HG02678 (cell line): ENCODE measurements at regions not wholly inside any gene's neighbourhood (a gene's known extent, or its start where the extent isn't known, plus 50 kb on each side); places are given as distances from the start of the nearest gene placed in this dataset.
"Not testable (repeated sequence)": the region's sequence is repeated elsewhere in the genome, so short reads cannot be mapped to it uniquely, and the experiment has no call there.

Source experiments
- ATAC-seq: cut with Tn5 transposase; IDR thresholded peaks from one replicate; pipeline ENCODE4 v1.9.1; 2021; ENCODE audit warnings: mild to moderate bottlenecking, moderate library complexity; ENCODE audit not compliant: unreplicated experiment

DNA sequence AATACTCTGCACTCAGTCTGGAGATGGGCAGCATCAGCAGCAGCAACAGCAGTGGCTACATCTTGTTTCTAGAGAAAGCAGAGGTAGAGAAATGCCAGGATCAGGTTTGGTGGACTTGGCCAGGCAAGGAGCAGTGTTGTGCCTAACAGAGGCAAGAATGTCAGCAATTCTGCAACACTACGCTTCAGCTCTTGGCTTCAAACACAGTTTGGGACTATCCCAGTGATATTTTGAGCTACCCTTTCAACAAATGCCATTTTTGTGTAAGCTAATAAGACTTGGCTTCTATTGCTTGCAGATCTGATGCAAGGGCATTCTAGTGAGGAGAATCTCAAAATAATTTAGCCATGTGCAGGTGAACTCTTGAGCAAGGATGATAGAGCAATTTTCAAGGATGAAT is 271.3 kb downstream of the PCDH20 start:
- ATAC-seq, result no peak

DNA sequence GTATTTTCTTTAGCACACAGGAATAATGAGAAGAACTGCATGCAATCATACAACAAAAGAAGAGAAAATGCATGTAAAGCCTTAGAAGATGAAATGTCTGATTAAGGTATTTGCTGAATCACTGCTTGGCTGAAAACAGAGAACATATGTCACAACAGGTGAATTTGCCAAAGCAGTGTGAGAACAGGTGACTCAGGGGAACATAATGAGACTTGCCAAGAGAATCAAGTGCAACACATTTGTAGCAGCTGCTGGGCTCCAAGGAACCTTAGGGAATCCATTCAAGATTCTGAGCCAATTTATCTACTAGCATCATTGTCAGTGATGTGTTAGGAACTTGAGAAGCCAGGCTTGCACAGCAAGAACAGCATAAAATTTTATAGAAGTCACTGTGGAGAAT is 273.1 kb downstream of the PCDH20 start:
- no peak for ATAC-seq

DNA sequence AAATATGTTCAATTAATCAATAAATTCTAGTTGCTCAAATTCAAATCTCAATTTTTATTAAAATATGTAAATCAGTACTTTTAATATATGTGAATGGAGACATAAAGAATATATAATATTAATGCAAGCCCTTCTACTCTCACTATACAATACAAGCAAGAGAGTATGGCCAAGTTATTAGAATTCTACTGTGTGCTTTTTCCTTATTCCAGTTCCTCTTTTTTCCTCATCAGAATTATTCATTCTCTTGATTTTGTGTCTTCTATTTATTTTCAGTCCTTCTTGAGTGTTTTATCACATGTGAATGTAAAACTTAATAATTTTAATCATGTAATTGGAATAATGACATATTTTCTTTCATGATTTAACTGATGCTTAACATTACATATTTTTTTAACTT is 276.8 kb downstream of the PCDH20 start:
- ATAC-seq, result no peak

DNA sequence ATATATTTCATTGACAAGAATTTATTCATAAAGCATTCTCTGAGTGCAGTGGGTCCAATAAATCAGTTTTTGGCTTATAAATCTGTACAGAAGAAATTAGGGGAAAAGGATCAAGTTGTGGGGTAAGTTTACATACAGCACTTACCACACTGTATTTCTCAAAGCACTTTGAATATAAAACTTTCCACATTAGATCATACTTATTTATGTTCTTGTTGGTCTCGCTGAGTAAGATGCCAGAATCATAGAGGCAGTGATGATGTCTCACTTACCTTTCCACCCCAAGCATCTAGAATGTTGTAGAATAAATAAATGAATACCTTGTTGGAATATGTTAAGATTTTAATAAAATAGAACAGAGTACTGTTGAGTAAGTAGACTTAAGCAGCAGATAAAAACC is 279.1 kb downstream of the PCDH20 start:
- ATAC-seq, result no peak

DNA sequence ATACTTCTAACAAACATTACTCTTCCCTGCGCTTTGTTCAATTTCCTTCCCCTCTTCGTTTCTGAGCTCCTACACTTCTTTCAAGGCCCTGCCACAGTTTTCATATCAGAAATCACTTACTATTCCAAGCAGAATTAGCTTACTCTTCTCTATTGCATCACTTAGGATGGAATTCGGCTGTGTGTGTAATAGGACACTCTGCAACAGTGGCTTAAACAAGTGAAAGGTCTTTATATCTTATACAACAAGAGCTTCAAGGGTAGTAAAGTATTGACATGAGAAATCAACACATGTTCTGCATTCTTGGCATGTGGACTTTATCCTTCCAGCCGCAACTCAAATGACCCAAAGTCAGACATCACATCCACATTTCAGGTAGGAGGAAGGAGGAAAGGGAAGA is 279.6 kb downstream of the PCDH20 start:
- no peak for ATAC-seq

DNA sequence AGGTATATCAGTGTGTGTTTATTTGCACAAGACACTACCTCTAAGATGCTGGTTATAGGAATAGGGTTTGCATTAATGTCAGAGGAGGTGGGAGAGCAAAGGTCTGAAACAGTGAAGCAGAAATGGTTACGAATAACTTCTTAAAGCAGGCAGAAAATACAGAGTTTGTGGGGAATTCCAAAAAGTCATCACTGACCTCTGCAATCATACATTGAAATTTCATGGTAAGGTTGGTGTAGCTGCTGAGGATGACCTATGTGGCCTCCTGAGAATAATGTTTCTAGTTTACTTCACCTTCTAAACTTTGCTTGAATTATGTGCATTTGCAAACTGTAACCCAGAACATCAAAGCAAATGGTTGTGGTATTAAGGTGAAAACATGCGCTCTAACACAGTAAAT is 280.1 kb downstream of the PCDH20 start:
- ATAC-seq, result no peak

DNA sequence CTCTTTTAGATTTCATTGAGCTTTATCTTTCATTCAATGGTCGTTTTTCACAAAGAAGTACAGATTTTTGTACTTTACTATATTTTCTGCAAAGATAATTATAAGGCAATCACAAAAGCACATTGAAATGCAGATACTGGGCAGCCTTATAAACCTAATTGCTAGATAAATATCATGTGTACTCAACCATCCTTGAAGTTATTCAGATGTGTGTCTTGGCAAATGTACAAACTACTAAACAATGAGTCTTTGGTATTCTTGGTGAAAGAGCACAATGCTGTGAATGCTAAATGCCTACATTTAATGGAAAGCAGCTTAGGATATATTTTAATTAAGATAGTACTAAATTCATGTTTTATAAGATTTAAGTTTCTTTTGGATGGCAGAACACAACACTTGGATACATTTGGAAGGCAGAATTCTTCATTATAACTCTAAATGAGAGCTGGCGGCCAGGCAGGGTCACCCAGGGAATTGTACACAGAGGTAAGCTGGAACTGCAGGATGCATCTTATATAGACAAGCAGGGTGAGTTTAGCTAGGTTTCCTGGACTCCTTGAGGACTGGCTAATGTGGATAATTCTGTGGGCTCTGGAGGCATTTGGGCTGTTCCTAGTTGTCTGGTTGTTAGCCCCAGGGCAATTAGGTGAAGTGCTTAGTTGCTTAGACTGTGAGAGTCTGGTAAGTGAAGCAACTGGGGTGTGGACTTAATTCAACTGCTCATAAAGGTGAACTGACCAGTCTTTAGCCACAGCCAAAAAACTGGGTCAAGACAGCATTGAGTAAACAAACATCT is 286.6 kb downstream of the PCDH20 start:
- ATAC-seq, result no peak

DNA sequence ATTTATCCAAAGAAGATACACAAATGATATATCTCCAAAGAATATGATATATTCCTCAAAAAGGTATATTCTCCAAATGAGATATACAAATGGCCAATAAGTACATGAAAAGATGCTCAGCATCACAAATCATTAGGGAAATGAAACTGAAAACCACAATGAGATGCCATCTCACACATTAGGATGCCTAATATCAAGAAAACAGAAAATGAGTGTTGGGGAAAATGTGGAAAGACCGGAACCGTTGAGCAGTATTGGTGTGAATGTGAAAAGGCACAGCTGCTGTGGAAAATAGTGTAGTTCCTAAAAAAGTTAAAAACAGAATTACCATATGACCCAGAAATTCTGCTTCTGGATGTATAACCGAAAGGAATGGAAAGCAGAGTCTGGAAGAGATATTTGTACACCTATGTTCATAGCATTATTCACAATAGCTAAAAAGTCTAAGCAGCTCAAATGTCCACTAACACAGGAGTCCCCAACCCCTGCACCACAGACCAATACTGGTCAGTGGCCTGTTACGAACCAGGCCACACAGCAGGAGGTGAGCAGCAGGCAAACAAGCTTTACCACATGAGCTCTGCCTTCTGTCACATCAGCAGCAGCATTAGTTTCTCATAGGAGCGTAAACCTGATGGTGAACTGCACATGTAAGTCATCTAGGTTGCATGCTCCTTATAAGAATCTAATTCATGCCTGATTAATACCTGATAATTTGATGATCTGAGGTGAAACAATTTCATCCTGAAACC is 291.9 kb downstream of the PCDH20 start:
- no peak for ATAC-seq

DNA sequence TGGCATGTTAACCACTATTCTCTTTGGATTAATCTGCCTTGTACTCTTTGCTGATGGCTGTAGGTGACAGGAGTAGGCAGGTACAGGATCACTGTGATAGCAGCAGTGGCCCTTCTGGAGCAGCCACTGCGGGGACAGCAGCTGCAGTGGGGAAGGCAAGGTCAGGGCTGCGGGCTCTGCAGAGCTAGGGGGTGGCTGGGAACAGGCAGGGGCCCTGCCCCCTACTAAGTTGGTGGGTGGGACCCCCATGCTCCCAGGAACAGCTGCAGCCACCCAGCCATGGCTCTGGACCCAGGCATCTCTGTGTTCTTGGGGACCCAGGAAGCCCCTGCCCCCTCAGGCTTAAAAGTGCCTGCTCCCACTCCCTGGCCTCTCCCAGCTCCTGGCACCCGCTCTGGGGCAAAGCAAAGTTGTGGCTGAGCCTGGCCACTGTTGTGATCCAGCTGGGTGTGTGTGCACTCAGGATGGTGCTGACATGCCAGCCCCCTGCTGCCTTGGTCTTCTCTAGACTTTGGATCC is 302.4 kb downstream of the PCDH20 start:
- ATAC-seq, result no peak

DNA sequence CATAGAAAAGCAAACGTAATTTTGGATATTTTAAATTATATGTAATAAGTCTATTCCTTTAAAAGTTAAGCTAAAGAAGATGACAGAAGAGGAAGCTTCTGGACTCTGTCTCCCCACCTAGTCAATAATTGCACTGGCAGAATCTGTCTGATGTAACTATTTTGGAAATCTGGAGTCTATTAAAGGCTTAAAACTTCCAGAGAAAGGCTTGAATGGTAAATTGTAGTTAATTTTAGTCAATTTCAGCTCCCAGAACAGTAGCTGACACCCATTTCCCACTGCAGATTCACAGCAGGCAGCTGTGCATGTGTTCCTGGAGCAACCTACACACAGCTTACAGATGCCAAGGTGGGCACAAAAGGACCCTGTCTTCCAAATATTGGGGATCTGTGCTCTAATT is 304.1 kb downstream of the PCDH20 start:
- no peak for ATAC-seq

DNA sequence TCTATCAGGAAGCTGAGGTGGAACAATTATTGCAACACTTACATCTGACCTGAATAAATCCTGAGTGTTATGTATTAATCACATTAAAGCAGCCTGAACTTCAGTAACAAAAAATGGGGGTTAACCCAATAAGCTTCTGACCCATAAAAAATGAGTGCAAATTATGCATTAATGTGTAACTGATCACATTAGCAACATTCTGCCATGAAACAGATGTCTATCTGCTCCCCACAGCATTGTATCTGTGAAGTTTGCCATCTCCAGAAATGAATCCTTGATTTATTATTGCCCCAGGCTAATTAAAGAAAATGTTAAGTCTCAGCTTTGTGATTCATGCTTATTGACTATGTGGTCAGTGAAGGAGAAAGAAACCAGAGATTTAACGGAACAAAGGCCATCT is 304.9 kb downstream of the PCDH20 start:
- ATAC-seq, result no peak

DNA sequence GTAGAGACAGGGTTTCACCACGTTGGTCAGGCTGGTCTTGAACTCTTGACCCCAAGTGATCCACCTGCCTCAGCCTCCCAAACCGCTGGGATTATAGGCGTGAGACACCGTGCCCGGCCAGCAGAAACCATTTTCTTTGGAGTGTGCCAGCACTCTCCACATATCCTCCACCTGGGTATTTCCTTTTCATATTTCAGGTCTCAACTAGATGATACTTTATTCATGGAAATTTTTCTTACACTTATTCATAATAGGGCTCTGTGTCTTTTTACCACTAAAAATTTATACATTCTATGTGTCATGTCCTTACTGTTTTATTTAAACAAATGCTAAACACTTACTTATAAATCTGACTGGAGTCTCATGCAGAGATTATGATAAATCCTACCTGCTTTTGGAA is 305.9 kb downstream of the PCDH20 start:
- ATAC-seq, result no peak

DNA sequence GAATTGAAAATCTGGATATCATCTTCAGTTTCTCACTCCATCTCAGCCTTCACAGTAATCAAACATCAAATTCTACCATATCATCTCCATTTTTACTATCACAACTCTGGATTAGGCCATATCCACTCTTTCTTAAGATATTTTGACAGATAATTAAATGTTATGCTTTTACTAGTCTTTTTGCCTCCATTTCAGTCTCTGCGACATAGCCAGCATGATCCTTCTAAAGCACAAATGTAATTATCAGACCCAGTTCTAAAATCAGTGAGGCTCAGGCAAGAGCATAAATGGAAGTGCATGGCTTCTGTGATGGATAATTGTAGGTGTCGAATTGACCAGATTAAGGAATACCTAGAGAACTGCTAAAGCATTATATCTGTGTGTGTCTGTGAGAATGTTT is 307.7 kb downstream of the PCDH20 start:
- no peak for ATAC-seq

DNA sequence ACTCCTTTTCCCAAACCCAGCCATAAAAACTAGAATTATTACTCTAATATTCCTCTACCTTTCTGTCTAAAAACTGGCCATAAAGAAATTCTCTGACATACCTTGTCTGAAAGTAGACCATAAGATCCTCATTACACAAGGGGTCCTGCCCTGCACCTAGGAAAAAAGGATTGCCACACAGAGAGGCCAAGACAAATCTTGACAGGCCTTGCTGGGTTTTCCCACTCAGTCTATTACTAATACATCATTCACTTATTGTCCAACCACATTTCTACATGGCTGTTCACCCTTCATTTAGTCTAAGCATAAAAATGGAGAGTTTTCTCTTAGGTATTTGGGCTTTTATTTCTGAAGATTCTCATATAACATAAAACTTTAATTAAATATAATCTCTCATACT is 319.8 kb downstream of the PCDH20 start:
- no peak for ATAC-seq

DNA sequence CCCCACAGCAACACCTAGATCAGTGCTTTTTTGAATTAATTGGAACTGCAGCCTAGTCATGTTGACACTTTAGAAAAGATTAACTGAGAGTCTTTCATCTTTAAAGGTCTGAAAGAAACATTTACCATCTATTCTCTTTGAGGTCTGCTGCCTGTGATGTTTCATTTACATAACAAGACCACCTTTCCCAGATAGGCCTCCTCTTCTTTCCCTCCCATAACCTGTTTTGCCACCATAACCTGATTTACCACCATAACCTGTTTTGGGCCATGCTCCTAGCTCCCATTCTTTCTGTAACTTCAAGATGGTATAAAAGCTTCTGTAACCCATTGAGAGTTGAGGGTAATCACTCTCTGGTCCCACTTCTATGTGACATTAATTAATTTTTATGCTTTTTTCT is 320.8 kb downstream of the PCDH20 start:
- no peak for ATAC-seq

DNA sequence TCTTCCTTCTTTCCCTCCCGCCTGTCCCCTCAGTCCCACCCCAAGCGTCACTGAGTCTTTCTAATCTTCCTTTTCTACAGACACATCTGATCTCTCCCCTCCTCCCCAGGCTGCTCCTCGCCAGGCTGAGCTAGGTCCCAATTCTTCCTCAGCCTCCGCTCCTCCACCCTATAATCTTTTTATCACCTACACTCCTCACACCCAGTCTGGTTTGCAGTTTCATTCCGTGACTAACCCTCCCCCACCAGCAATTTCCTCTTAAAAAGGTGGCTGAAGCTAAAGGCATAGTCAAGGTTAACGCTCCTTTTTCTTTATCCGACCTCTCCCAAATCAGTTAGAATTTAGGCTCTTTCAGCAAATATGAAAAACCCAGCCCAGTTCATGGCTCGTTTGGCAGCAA is 325.8 kb downstream of the PCDH20 start:
- ATAC-seq, result not testable (repeated sequence)

DNA sequence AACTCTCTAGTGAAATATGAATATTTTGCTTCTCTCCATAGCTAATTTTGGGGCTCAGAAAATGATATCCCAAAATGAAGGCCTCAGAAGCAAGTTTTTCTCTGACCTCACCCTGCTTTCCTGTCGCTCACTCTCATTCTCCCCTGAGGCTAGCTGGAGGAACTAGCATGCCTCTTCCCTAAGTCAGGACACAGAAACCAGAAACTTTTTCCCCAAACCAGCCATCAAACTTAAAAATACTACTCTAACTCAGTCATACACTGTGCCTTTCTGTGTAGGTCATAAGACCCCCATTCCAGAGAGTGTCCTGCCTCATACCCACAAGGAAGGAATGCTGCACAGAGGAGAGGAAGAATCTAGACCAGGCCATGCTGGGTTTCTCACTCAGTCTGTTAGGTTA is 329.6 kb downstream of the PCDH20 start:
- no peak for ATAC-seq

DNA sequence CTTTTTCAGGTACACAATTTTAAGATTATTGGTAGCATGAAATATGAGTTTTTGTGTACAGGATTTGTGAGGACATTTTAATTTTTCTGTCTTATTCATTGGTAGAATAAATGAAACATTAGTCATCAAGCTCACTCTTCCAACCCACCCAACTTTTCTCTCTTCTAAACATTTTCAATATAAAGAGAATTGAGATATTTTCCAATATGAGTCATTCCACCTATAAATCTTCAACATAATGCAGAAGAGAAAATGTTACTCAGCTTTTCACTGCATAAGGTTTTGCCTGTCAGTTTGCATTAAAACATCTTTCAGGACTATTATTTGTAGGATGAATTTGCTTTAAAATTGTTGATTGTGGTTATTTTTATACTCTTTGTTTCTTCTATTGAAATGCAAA is 330.7 kb downstream of the PCDH20 start:
- ATAC-seq, result no peak

DNA sequence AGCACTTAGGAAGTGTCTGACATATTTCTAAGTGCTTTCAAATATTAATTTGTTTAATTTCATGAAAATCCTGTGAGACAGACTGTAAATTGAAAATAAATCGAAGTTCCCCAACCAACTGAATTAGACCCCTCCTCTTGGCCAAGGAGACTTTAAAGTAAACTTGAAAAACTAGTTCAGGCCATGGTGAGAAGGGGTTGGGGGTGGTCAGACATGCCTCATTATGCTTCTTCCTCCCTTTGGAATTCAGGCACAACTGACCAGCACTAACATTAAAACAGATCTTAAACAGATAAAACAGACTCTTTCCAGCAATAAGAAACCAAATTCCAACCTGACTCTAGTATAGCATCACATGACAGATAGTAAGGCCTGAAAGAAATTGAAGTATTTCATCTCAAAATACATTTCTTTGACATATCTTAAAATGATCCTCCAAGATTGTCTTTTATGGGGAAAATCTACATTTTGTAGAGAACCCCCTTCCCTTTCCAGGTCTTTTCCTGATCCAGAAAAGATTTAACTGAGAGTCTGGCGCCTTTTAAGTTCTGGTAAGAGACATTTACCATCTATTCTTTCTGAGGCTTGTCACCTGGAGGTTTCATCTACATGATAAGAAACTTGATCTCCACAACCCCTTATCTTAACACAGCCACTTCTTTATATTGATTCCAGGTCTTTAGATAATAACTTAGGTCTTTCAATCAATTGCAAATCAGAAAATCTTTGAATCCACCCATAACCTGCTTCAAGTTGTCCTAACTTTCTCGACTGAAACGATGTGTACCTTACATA is 336.5 kb downstream of the PCDH20 start:
- no peak for ATAC-seq

DNA sequence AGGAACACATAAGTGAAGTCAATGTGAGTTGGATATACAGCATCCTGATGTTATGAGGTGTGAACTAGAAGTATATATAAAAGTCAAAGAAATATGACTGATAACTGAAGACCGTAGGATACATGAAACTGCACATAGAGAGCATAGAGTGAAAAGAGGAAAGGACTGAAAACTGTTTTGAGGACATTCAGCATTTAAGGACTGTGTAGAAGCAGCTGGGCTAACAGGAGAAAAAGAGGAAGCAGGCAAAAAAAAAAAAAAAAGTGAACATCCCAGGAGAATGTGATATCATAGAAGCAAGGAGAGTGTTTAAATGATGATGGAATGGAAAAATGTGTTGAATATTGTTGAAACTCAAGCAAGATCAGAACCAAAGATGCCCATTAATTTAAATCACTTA is 363.5 kb downstream of the PCDH20 start:
- ATAC-seq, result no peak

DNA sequence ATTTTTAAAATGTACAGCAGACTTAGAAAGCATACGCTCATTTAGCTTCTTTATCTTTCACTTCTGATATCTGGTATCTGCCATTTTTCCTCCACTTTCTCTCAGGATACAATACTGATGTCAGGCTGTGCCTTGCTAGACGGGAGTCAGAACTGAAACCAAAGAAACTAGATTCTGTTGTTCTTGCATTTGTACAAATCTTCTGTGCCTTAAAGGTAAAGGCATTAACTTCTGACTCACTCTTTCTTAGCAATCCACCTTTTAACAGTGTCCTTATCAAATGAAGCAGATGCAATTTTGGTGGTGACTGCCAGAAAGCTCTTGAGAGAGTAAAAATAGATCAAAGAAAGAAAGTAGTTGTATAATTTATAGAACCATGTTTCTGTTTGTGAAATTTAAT is 370.4 kb downstream of the PCDH20 start:
- no peak for ATAC-seq

DNA sequence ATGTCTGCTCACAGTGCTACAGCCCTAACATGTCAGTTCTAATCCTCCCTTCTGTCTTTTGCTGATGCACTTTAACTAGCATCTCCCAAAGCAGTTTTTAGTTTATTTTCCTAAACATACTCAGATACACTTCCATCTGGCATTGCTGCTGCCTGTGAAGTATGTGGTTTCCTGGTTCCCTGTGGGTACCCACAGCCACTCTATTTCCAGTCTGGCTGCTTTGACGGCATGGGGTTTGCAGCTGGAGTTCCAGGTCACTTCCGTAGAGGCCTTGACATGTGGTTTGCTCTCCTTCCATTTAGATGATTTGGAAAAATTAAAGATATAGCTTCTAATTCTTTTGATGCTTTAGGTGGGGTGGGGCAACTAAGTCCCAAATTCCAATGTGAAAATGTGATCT is 375.5 kb downstream of the PCDH20 start:
- no peak for ATAC-seq
